Peyer's patch (tissue), 4 donors: ENCODE measurements at regions not wholly inside any gene's neighbourhood (a gene's known extent, or its start where the extent isn't known, plus 50 kb on each side); places are given as distances from the start of the nearest gene placed in this dataset.

Source experiments
- CTCF ChIP-seq, 6 experiments: fragments of 450-650 bp in 4 of 6; fragments of 200-600 bp in 2 of 6; sonication (generic) in 1 of 6; IDR thresholded peaks; one replicate each; pipeline ENCODE4 v1.5.1; 2017 to 2019; ENCODE audit warnings: antibody characterized with exemption in 6 of 6, mild to moderate bottlenecking in 3 of 6, moderate library complexity in 1 of 6
- POLR2A ChIP-seq, 2 donors: fragments of 450-650 bp; IDR thresholded peaks; one replicate each; pipeline ENCODE4 v1.5.1; 2017; ENCODE audit warnings: antibody characterized with exemption in 2 of 2, mild to moderate bottlenecking in 2 of 2, moderate library complexity in 2 of 2

GRCh38 chr3:182628531-182628930 lies 164.8 kb upstream of the ATP11B start:
- no peak for TF ChIP-seq POLR2A (IDR thresholded peaks at IDR 0.05)
- no peak for TF ChIP-seq CTCF (IDR thresholded peaks at IDR 0.05)
